H9 (cell line): ENCODE measurements at regions not wholly inside any gene's neighbourhood (a gene's known extent, or its start where the extent isn't known, plus 50 kb on each side); places are given as distances from the start of the nearest gene placed in this dataset.

ENCODE experiments used
- DNase-seq: peaks from one replicate; pipeline ENCODE4 v3.0.0-alpha.2; 2017
- H2AFZ ChIP-seq: one replicate; pipeline ENCODE4 v1.6.1; 2013; ENCODE audit warnings: mild to moderate bottlenecking, low read length, control low read depth, moderate library complexity
- H2AK5ac ChIP-seq: 2 replicates; pipeline ENCODE4 v1.6.1; 2013; ENCODE audit warnings: low read length, control low read depth, mixed read lengths; ENCODE audit not compliant: insufficient read length
- H2BK120ac ChIP-seq: one replicate; pipeline ENCODE4 v1.6.1; 2013; ENCODE audit warnings: low read depth, mild to moderate bottlenecking, low read length, control low read depth, inconsistent platforms; ENCODE audit not compliant: poor library complexity, severe bottlenecking
- H2BK12ac ChIP-seq: 2 replicates; pipeline ENCODE4 v1.6.1; 2013; ENCODE audit warnings: low read length, control low read depth, mixed read lengths, low read depth; ENCODE audit not compliant: insufficient read length
- H2BK15ac ChIP-seq: 2 replicates; pipeline ENCODE4 v1.6.1; 2013; ENCODE audit warnings: low read depth, low read length, control low read depth
- H2BK20ac ChIP-seq: one replicate; pipeline ENCODE4 v1.6.1; 2013; ENCODE audit warnings: low read depth, mild to moderate bottlenecking, low read length, control low read depth, inconsistent platforms; ENCODE audit not compliant: poor library complexity, severe bottlenecking
- H2BK5ac ChIP-seq: 2 replicates; pipeline ENCODE4 v1.6.1; 2013; ENCODE audit warnings: low read length, control low read depth, mixed read lengths; ENCODE audit not compliant: insufficient read length
- H3K14ac ChIP-seq: 2 replicates; pipeline ENCODE4 v1.6.1; 2013; ENCODE audit warnings: low read length, control low read depth; ENCODE audit not compliant: insufficient read depth
- H3K18ac ChIP-seq: 2 replicates; pipeline ENCODE4 v1.6.1; 2013; ENCODE audit warnings: low read depth, mild to moderate bottlenecking, mixed read lengths, low read length, control low read depth; ENCODE audit not compliant: insufficient read length
- H3K23ac ChIP-seq: 2 replicates; pipeline ENCODE4 v1.6.1; 2013; ENCODE audit warnings: low read length, control low read depth, mixed read lengths, low read depth; ENCODE audit not compliant: insufficient read length
- H3K23me2 ChIP-seq: 2 replicates; pipeline ENCODE4 v1.6.1; 2013; ENCODE audit warnings: low read depth, mild to moderate bottlenecking, mixed read lengths, low read length, control low read depth; ENCODE audit not compliant: insufficient read length, poor library complexity, severe bottlenecking
- H3K27ac ChIP-seq: 2 replicates; pipeline ENCODE4 v1.5.1; 2013; ENCODE audit warnings: low read length, control low read depth, mixed read lengths, low read depth; ENCODE audit not compliant: insufficient read length
- H3K27me3 ChIP-seq: 2 replicates; pipeline ENCODE4 v1.6.1; 2013; ENCODE audit warnings: low read length, control low read depth, inconsistent platforms; ENCODE audit not compliant: insufficient read depth
- H3K4ac ChIP-seq: 2 replicates; pipeline ENCODE4 v1.6.1; 2013; ENCODE audit warnings: low read depth, mild to moderate bottlenecking, control low read depth, inconsistent platforms, low read length, moderate library complexity
- H3K4me1 ChIP-seq: 2 replicates; pipeline ENCODE4 v1.6.1; 2013; ENCODE audit warnings: low read length, control low read depth, inconsistent platforms; ENCODE audit not compliant: insufficient read depth
- H3K4me2 ChIP-seq: 2 replicates; pipeline ENCODE4 v1.6.1; 2013; ENCODE audit warnings: low read length, control low read depth, mixed read lengths; ENCODE audit not compliant: insufficient read length, insufficient read depth
- H3K56ac ChIP-seq: 2 replicates; pipeline ENCODE4 v1.6.1; 2013; ENCODE audit warnings: low read depth, mild to moderate bottlenecking, mixed read lengths, low read length, control low read depth; ENCODE audit not compliant: insufficient read length
- H3K79me1 ChIP-seq: 2 replicates; pipeline ENCODE4 v1.6.1; 2013; ENCODE audit warnings: low read depth, mild to moderate bottlenecking, moderate library complexity, low read length, control low read depth, inconsistent platforms; ENCODE audit not compliant: insufficient read depth, poor library complexity, severe bottlenecking
- H3K79me2 ChIP-seq: 2 replicates; pipeline ENCODE4 v1.6.1; 2013; ENCODE audit warnings: low read length, control low read depth, inconsistent platforms; ENCODE audit not compliant: insufficient read depth
- H3K9ac ChIP-seq: 2 replicates; pipeline ENCODE4 v1.6.1; 2013; ENCODE audit warnings: low read length, control low read depth, mixed read lengths; ENCODE audit not compliant: insufficient read length; ENCODE audit errors: extremely low read depth
- H3K9me3 ChIP-seq: one replicate; pipeline ENCODE4 v1.6.1; 2013; ENCODE audit warnings: low read depth, low read length, inconsistent platforms; ENCODE audit not compliant: control insufficient read depth
- H3T11ph ChIP-seq: one replicate; pipeline ENCODE4 v1.6.1; 2013; ENCODE audit warnings: mild to moderate bottlenecking, low read length, control low read depth, inconsistent platforms
- H4K20me1 ChIP-seq: one replicate; pipeline ENCODE4 v1.6.1; 2013; ENCODE audit not compliant: control insufficient read depth, insufficient read length, insufficient read depth
- H4K5ac ChIP-seq: 2 replicates; pipeline ENCODE4 v1.6.1; 2013; ENCODE audit warnings: low read depth, mild to moderate bottlenecking, mixed read lengths, low read length, control low read depth; ENCODE audit not compliant: insufficient read length
- H4K8ac ChIP-seq: replicated peaks from 2 replicates; pipeline ENCODE4 v1.6.1; 2013; ENCODE audit warnings: low read length, control low read depth, mixed read lengths, low read depth; ENCODE audit not compliant: insufficient read length
- H4K91ac ChIP-seq: 2 replicates; pipeline ENCODE4 v1.6.1; 2013; ENCODE audit warnings: low read depth, mild to moderate bottlenecking, moderate library complexity, mixed read lengths, low read length, control low read depth; ENCODE audit not compliant: insufficient read length
- H3K27ac Mint-ChIP-seq, 3 experiments: 2 replicates in 2 of 3; 3 replicates in 1 of 3; pipeline ENCODE4 v1.8.0; 2020 to 2021; ENCODE audit warnings: mixed read lengths in 3 of 3, mild to moderate bottlenecking in 1 of 3, moderate library complexity in 1 of 3
- H3K27me3 Mint-ChIP-seq: 2 replicates; pipeline ENCODE4 v1.8.0; 2021; ENCODE audit warnings: low read depth, mild to moderate bottlenecking, moderate library complexity, mixed read lengths
- H3K36me3 Mint-ChIP-seq, 3 experiments: 2 replicates in 2 of 3; 3 replicates in 1 of 3; pipeline ENCODE4 v1.8.0; 2020 to 2021; ENCODE audit warnings: low read depth in 3 of 3, mixed read lengths in 3 of 3; ENCODE audit not compliant: insufficient read depth in 1 of 3
- H3K4me1 Mint-ChIP-seq, 2 experiments: 2 replicates each; pipeline ENCODE4 v1.8.0; 2020; ENCODE audit warnings: mixed read lengths in 2 of 2
- H3K4me3 Mint-ChIP-seq, 2 experiments: 2 replicates in 1 of 2; 3 replicates in 1 of 2; pipeline ENCODE4 v1.8.0; 2020 to 2021; ENCODE audit warnings: mild to moderate bottlenecking in 2 of 2, mixed read lengths in 2 of 2, moderate library complexity in 1 of 2
- H3K9me3 Mint-ChIP-seq, 2 experiments: 2 replicates in 1 of 2; 3 replicates in 1 of 2; pipeline ENCODE4 v1.8.0; 2020; ENCODE audit warnings: mild to moderate bottlenecking in 2 of 2, mixed read lengths in 2 of 2, moderate library complexity in 1 of 2
- whole genome bisulfite sequencing: extraction: QIAGEN DNeasy Blood & Tissue Kit; methylation state at CpG from one replicate; pipeline ENCODE4 v1.1.7; 2013; ENCODE audit warnings: missing lambda C conversion rate, low lambda C conversion rate, mixed read lengths; ENCODE audit not compliant: insufficient read length; ENCODE audit errors: extremely low coverage; 5-methylcytosine and 5-hydroxymethylcytosine counted together
- TF ChIP-seq, protein P1 (sequence below): fragments of 200-600 bp; sonication (generic); conservative IDR thresholded peaks from 3 replicates; pipeline ENCODE4 v1.8.0; 2021; ENCODE audit warnings: antibody characterized with exemption, mild to moderate bottlenecking

GRCh38 chr7:54831644-54832095, 72.7 kb upstream of the SEC61G start:
- Histone ChIP-seq H3K27me3 (no peaks in the 10 kb centered on the region), H3K18ac (no peak overlapping the region), H3K9me3 (no peaks in the 10 kb centered on the region), H2BK120ac (no peak overlapping the region), H3K9ac (no peak overlapping the region), H3K23me2 (no peaks in the 10 kb centered on the region), H3K27ac (no peak overlapping the region), H2AK5ac (no peak overlapping the region), H3K14ac (no peak overlapping the region), H4K8ac (no peak overlapping the region), H3K4me2 (no peak overlapping the region), H2AFZ (no peak overlapping the region), H3K4me1 (no peaks in the 10 kb centered on the region), H4K20me1 (no peaks in the 10 kb centered on the region), H2BK15ac (no peak overlapping the region), H2BK5ac (no peak overlapping the region), H3T11ph (no peak overlapping the region), H2BK20ac (no peak overlapping the region), H2BK12ac (no peak overlapping the region), H4K5ac (no peak overlapping the region), H3K4ac (no peak overlapping the region), H3K79me1 (no peaks in the 10 kb centered on the region), H4K91ac (no peak overlapping the region), H3K56ac (no peak overlapping the region), H3K23ac (no peak overlapping the region), H3K79me2 (no peaks in the 10 kb centered on the region)
- Mint-ChIP-seq H3K9me3 (peaks cover 6 to 17% of the 10 kb centered on the region in 2 experiments; a peak in 4 of 5 replicates), H3K4me3 (no peak overlapping the region), H3K27ac (no peak overlapping the region; a peak in 1 of 7 replicates), H3K27me3 (no peaks in the 10 kb centered on the region; the same call in 1 of the 2 replicates), H3K4me1 (no peaks in the 10 kb centered on the region), H3K36me3 (peaks cover 2 to 10% (median 7%) of the 10 kb centered on the region in 3 experiments; a peak in 3 of 7 replicates)
- TF ChIP-seq, protein P1, sequence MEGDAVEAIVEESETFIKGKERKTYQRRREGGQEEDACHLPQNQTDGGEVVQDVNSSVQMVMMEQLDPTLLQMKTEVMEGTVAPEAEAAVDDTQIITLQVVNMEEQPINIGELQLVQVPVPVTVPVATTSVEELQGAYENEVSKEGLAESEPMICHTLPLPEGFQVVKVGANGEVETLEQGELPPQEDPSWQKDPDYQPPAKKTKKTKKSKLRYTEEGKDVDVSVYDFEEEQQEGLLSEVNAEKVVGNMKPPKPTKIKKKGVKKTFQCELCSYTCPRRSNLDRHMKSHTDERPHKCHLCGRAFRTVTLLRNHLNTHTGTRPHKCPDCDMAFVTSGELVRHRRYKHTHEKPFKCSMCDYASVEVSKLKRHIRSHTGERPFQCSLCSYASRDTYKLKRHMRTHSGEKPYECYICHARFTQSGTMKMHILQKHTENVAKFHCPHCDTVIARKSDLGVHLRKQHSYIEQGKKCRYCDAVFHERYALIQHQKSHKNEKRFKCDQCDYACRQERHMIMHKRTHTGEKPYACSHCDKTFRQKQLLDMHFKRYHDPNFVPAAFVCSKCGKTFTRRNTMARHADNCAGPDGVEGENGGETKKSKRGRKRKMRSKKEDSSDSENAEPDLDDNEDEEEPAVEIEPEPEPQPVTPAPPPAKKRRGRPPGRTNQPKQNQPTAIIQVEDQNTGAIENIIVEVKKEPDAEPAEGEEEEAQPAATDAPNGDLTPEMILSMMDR = no peak
- WGBS = no CpG with 5 or more reads among the region's 7 CpGs
- DNase-seq = no peak
